ENCODE measurements at regions not wholly inside any gene's neighbourhood (a gene's known extent, or its start where the extent isn't known, plus 50 kb on each side); places are given as distances from the start of the nearest gene placed in this dataset.

DNA sequence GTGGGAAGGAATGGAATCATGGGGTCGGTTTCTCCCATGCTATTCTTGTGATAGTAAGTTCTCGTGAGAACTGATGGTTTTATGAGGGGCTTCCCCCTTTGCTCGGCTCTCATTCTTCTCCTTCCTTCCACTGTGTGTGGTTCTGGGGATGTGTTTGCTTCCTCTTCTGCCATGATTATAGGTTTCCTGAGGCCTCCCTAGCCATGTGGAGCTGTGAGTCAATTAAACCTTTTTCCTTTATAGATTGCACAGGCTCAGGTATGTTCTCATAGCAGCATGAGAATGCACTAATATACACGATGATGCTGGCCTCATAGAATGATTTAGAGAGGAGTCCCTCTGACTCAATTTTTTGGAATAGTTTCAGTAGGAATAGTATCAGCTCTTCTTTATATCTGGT is 195.4 kb upstream of the IVNS1ABP start:
- TF ChIP-seq, protein P1, sequence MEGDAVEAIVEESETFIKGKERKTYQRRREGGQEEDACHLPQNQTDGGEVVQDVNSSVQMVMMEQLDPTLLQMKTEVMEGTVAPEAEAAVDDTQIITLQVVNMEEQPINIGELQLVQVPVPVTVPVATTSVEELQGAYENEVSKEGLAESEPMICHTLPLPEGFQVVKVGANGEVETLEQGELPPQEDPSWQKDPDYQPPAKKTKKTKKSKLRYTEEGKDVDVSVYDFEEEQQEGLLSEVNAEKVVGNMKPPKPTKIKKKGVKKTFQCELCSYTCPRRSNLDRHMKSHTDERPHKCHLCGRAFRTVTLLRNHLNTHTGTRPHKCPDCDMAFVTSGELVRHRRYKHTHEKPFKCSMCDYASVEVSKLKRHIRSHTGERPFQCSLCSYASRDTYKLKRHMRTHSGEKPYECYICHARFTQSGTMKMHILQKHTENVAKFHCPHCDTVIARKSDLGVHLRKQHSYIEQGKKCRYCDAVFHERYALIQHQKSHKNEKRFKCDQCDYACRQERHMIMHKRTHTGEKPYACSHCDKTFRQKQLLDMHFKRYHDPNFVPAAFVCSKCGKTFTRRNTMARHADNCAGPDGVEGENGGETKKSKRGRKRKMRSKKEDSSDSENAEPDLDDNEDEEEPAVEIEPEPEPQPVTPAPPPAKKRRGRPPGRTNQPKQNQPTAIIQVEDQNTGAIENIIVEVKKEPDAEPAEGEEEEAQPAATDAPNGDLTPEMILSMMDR (conservative IDR thresholded peaks at IDR 0.05): no peak
- TF ChIP-seq ZFX (IDR thresholded peaks at IDR 0.05): no peak

Measured in C4-2B (cell line).